ENCODE measurements at regions not wholly inside any gene's neighbourhood (a gene's known extent, or its start where the extent isn't known, plus 50 kb on each side); places are given as distances from the start of the nearest gene placed in this dataset.

- TF ChIP-seq CTCF (IDR thresholded peaks at IDR 0.05) (no peak), TEAD4 (CRISPR knock-in tag; IDR thresholded peaks at IDR 0.05) (no peak), ESRRA (CRISPR knock-in tag; IDR thresholded peaks at IDR 0.05; ENCODE audit: borderline replicate concordance) (no peak), GABPB1 (CRISPR knock-in tag; IDR thresholded peaks at IDR 0.05) (no peak), AFF4 (CRISPR knock-in tag; IDR thresholded peaks at IDR 0.05; ENCODE audit: borderline replicate concordance) (no peak), USF1 (CRISPR knock-in tag; IDR thresholded peaks at IDR 0.05) (no peak), STAT6 (CRISPR knock-in tag; conservative IDR thresholded peaks at IDR 0.05; ENCODE audit: low read depth) (no peak), JUN (CRISPR knock-in tag; IDR thresholded peaks at IDR 0.05) (no peak), ARID4B (CRISPR knock-in tag; IDR thresholded peaks at IDR 0.05; ENCODE audit: borderline replicate concordance) (no peak), ZBTB21 (CRISPR knock-in tag; IDR thresholded peaks at IDR 0.05; ENCODE audit: borderline replicate concordance) (no peak), HMGA2 (CRISPR knock-in tag; IDR thresholded peaks at IDR 0.05) (no peak), USF2 (CRISPR knock-in tag; IDR thresholded peaks at IDR 0.05) (no peak), TP53 (CRISPR knock-in tag; IDR thresholded peaks at IDR 0.05) (no peak), IRF2 (CRISPR knock-in tag; IDR thresholded peaks at IDR 0.05; ENCODE audit: borderline replicate concordance, low read depth) (no peak)
These were observed 221.9 kb downstream of the LRRN1 start for GRCh38 chr3:4021162-4021561.
